ENCODE measurements at regions not wholly inside any gene's neighbourhood (a gene's known extent, or its start where the extent isn't known, plus 50 kb on each side); places are given as distances from the start of the nearest gene placed in this dataset.

- TF ChIP-seq CTCF (IDR thresholded peaks at IDR 0.05; ENCODE audit: insufficient read depth, low read depth, low read length) (no peak), EZH2 (IDR thresholded peaks at IDR 0.05; ENCODE audit: insufficient read depth, low read length) (no peak)
These were observed 740.3 kb downstream of the SATB2 start for GRCh38 chr2:198717451-198717850.
